K562 (cell line): ENCODE measurements at regions not wholly inside any gene's neighbourhood (a gene's known extent, or its start where the extent isn't known, plus 50 kb on each side); places are given as distances from the start of the nearest gene placed in this dataset.
"Not testable (repeated sequence)": the region's sequence is repeated elsewhere in the genome, so short reads cannot be mapped to it uniquely, and the experiment has no call there.

Source experiments
- L3MBTL2 ChIP-seq: fragments of 450-650 bp; IDR thresholded peaks from 2 replicates; pipeline ENCODE4 v1.6.1; 2016; ENCODE audit warnings: mild to moderate bottlenecking, moderate library complexity
- PHF8 ChIP-seq: fragments of 200-600 bp; sonication (generic); IDR thresholded peaks from 2 replicates; pipeline ENCODE4 v1.6.1; 2012; ENCODE audit warnings: mixed run types, mild to moderate bottlenecking, inconsistent platforms, low read length, moderate library complexity, borderline replicate concordance
- POLR2AphosphoS5 ChIP-seq: IDR thresholded peaks from 2 replicates; pipeline ENCODE4 v1.6.1; 2011; ENCODE audit warnings: mild to moderate bottlenecking, low read depth, low read length, moderate library complexity; ENCODE audit not compliant: control insufficient read depth, insufficient read depth
- ZBTB43 ChIP-seq: sonication (generic); formaldehyde crosslinking; IDR thresholded peaks from 2 replicates; pipeline ENCODE4 v1.8.0; 2023; ENCODE audit warnings: mild to moderate bottlenecking, missing genetic modification reagents

DNA sequence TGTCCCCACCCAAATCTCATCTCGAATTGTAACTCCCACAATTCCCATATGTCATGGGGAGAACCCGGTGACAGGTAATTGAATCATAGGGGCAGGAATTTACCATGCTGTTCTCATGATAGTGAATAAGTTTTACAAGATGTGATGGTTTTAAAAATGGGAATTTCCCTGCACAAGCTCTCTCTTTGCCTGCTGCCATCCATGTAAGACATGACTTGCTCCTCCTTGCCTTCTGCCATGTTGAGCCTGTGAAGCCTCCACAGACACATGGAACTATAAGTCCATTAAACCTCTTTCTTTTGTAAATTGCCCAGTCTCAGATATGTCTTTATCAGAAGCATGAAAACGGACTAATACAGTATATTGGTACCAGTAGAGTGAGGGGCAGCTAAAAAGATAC lies 546.9 kb downstream of the ZNF385D start:
- not testable (repeated sequence) for TF ChIP-seq ZBTB43 (CRISPR knock-in tag); POLR2AphosphoS5; L3MBTL2; PHF8
